Erythroblast (primary cell): ENCODE measurements at regions not wholly inside any gene's neighbourhood (a gene's known extent, or its start where the extent isn't known, plus 50 kb on each side); places are given as distances from the start of the nearest gene placed in this dataset.

Source experiments
- DNase-seq, 2 experiments: peaks; one replicate each; lab custom pipeline; 2025; lab: John Stamatoyannopoulos, UW
- GATA1 ChIP-seq: IDR thresholded peaks from 2 replicates; pipeline ENCODE4 v1.6.1; 2011; ENCODE audit warnings: low read depth, mild to moderate bottlenecking, control low read depth, low read length, moderate library complexity
- POLR2A ChIP-seq: IDR thresholded peaks from 2 replicates; pipeline ENCODE4 v1.6.1; 2011; ENCODE audit warnings: mild to moderate bottlenecking, low read length

DNA sequence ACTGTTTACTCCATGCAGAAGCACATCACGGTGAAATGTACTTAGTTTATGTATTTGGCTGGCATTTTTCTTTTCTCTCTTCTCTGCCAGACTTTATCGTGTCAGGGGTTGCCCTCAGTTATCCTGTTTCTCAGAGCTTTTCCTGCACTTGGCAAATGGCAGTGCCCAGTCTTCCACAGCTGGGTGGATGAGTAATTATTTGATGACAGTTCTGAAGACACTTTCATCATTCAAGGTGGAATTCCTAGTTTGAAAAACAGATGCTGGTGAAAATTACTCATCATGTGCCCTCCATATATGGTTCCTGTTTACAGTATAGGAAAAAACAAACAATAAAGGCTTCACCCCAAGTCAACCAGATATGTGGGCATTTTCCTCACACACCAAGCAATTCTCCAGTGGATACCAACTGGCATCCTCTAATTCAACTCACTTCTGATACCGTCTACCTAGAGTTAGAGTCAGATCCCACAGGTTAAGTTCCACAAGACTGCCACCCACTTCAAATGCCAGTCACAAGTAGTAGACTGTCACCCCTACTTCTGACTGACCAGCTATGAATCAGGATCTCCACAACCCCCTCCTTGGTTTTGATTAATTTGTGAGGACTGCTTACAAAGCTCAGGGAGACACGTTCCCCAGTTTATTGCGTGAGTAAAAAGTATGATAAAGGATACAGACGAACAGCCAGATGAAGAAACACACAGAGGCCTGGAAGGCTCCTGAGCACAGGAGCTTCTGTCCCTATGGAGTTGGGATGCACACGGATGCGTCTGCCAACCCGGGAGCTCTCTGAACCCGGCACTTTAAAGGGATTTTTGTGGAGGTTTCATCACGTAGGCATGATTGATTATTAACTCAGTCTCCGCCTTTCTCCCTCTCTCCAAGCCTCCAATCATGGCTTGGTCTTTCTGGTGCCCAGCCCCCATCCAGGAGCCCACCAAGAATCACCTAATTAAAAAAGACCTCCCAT, 72.9 kb downstream of the CLDN34 start:
- TF ChIP-seq GATA1 (no peak), POLR2A (no peak)
- peak in 1 of 2 experiments; percentile 8 for DNase-seq

DNA sequence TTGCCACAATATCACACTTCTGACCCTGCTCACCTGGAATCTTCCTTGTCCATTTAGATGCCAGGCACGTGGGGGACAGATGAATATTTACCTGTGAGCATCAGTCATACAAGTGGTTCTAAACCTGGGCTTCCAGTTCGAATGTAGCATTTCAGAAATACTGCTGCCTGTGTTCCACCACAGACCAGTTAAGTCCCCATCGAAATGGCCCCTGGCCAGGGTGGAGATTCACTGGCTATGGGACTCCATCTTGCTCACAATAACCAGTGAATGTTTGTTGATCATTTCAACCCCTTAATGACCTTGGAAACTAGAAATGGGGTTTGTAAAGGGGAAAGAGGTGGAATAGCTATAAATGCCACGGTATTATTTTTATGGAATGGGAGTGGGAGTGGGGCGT, 73.8 kb downstream of the CLDN34 start:
- DNase-seq, result no peak
- no peak for TF ChIP-seq GATA1
- TF ChIP-seq POLR2A, result no peak

DNA sequence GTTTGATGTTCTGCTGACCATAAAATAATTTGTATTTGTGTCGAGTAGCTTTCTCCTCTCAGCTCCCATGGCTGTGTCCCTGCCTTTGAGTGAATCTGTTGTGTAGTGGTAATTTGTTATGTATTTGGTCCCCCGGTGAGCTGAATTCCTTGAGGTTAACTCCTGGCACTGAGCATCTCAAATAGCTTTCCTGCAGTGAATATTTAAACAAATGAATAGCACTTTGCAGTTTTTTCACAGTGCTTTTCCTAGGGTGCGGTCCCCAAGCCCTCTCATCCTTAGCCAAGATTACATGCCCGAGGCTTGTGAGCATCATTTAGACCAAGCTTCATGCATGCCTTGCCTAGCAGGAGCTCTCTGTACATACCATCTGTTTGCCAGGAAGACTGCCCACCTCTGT, 74.2 kb downstream of the CLDN34 start:
- TF ChIP-seq POLR2A (no peak), GATA1 (no peak)
- DNase-seq, result no peak

DNA sequence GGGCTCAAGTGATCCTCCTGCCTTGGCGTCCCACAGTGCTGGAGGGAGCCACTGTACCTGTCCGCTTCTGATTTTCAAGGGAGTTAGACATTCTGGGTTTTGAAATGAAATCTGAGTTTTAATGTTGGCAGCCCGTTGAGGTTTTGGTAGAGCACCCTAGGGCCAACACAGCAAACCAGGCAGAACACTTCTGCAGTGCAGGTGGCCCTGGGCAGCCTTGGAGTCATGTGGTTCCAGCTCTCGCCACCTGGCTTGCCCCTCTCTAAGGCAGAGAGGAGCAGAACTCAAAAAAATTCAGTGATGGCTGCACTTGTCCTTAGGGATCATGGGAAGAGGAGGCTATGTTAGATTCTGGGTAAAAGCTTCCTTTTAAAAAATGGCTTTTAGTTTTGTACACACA, 74.9 kb downstream of the CLDN34 start:
- TF ChIP-seq POLR2A (no peak), GATA1 (no peak)
- DNase-seq, result no peak

DNA sequence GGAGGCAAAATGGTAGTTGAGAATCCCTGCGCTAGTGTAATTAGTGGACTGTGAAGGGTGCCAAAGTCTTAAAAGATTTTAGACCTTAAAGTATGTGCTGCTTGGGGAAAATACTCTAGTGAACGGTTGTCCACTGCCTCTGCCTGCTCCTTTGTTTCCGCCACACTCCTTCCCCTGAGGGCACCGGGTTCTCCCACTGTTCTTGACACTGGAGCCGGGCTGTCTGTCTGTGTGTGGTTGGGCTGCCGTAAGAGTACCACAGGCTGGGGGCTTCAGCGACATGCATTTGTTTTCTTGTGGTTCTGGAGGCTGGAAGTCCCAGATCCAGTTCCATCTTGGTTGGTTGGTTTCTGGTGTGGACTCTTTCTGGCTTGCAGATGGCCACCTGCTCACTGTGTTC, 76.2 kb downstream of the CLDN34 start:
- TF ChIP-seq POLR2A (no peak), GATA1 (no peak)
- DNase-seq, result no peak

DNA sequence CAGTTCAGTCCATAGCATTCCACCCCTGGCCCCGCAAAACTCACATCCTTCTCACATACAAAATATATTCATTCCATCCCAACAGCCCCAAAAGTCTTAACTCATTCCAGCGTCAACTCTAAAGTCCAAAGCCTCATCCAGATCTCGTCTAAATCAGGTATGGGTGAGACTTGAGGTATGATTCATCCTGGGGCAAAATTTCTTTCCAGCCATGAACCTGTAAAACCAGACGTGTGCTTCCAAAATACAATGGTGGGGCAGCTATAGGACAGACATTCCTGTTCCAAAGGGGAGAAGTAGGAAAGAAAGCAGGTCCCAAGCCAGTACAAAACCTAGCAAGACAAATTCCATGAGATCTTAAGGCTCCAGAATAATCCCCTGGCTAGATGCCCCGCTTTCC, 76.9 kb downstream of the CLDN34 start:
- DNase-seq, result no peak
- TF ChIP-seq POLR2A (no peak), GATA1 (no peak)

DNA sequence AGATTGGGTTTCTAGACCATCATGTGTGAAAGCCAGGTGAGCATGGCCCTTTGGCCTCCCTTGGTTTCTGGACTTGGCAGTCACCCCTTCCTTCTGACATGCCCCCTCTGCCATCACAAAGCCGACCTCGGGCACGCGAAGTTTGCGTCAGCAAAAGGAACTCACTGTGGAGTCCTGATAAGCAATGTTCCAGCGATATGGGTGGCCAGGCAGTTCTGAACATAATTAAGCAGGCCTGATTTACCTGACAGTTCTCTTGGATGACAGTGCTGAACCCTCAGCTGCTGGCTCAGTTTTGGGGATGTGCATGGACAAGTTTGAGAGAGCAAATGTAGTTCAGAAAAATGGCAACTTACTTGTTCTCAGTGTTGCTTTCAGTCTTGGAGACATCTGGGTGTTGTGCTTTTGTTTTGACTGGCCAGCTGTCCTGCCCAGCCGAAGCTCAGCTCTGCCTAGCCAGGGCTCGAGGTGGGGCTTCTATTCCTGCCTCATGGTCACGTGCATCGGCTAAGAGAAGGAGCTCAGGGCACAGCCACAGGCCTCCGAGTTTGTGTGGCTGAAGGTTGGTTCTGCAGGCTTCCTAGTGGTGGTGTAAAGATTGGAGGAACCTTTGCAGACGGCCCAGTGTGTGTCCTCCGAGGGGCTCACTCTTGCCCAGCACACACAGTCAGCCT, 78.3 kb downstream of the CLDN34 start:
- DNase-seq, result peak; percentile 85 to 89
- peak; percentile 64 for TF ChIP-seq POLR2A
- TF ChIP-seq GATA1, result no peak

DNA sequence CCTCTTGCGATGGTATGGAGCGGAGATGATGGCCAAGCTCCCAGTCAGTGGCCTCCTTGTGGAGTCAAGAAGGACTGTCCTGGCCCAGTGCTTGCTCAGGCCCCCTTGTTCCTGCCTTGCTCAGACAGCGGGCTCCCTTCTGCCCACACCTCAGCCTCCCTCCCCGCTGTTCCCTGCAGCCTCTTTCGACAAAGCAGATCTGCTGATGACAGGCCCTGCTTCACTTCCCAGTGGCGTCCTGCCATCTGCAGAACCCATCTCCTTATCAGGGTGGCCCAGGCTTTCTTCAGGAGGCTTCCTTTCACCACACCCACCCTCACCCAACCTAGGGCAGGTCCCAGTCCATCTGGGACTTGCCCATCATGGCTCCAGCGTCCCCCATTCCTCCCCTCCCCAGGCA, 80.0 kb downstream of the CLDN34 start:
- peak; percentile 91 to 96 for DNase-seq
- TF ChIP-seq GATA1, result no peak
- TF ChIP-seq POLR2A, result peak; percentile 72

DNA sequence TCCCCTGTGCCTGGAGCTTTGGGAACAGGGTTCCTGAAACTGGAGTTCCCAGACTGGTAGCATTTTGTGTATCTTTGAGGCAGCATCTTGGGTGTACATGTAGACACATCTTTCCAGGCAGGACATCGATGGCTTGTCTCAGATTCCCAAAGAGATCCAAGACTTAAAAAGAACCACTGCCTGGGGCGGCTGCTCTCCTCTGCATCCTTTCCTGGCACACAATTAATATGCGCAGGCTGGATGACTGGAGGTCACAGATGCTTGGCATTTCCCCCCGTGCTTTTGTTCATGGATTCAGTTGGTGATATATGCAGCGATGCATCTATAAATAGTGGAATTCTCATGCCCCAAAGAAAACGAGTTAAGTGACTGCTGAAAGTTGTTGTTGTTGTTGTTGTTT, 80.5 kb downstream of the CLDN34 start:
- TF ChIP-seq POLR2A (no peak), GATA1 (no peak)
- peak in 1 of 2 experiments; percentile 30 for DNase-seq

DNA sequence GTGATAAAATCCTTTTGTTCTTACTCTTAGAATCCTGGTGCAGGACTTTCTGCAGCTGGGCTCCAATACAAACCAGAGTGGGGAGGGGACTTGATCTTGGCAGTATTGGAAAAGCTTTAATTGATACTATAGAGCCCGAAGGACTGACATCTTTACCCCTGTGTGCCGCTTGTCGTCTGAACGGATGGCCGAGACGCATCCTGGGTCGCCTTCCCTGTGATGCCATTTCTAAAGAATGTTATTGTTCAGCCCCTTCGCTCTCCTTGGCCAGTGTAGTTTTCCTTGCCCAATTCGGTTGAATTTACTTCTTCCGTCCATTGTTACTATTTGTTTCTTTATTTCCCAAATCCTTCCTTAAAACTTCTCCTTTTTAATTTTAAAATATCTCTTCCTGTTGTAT, 80.9 kb downstream of the CLDN34 start:
- no peak for DNase-seq
- TF ChIP-seq POLR2A (no peak), GATA1 (no peak)

DNA sequence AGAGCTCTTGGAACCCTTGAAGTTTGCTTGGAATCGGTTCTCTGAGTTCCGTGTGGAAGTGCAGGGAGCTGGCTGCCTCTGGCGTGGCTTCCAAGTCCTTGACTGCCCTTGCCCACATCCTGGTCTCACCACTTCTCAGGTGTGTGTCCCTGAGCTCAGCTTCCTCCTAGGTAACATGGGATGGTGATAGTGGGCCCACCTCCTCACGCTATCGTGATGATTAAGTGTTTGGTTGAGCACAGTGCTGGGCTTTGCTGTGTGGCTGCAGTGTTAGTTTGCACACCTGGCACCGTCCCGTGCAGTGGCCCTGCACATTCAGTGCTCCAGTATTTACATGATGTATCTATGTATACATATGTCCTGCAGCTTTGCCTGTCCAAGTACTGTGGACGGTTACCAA, 81.5 kb downstream of the CLDN34 start:
- no peak for TF ChIP-seq POLR2A
- TF ChIP-seq GATA1, result no peak

DNA sequence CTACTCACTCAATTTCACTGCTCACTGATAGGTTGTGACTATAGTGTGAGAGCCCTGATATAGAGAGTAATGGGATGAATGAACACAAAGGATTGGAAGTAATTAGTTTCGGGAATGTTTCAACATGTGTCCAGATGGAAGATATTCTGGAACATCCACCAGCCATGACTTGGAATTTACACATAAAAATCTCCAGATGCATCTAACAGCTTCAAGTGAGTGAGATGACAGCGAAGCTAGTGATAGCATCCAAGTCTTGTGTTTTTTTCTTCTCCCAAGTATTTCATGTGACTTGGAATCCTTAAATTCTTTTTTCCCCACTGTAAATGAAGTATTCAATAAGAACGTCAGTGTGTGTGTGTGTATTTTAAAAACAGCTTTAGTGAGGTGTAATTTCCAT, 82.1 kb downstream of the CLDN34 start:
- no peak for DNase-seq
- TF ChIP-seq GATA1, result no peak
- no peak for TF ChIP-seq POLR2A

More for the DNA sequence above, 81.5 kb downstream of the CLDN34 start:
- peak; percentile 1 to 5 for DNase-seq

DNA sequence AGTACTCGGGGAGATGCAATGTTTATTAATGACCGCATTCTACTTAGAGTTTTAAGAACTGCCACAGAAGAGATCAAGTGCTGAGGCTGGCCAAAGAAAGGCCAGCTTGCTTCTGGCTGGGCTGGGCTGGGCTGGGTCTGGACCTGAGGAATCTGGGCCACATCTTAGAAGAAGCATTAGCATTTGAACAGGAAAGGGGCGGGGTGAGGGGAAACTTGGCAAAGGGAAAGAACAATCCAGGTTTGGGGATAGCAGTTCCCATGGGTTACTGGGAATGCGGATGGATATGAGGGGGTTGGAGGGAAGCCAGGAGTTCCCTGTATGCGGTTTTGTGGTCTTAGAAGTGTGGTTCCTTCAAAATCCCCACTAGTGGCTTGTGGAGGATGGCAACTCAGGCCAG, 83.3 kb downstream of the CLDN34 start:
- no peak for DNase-seq
- no peak for TF ChIP-seq GATA1
- TF ChIP-seq POLR2A, result no peak

DNA sequence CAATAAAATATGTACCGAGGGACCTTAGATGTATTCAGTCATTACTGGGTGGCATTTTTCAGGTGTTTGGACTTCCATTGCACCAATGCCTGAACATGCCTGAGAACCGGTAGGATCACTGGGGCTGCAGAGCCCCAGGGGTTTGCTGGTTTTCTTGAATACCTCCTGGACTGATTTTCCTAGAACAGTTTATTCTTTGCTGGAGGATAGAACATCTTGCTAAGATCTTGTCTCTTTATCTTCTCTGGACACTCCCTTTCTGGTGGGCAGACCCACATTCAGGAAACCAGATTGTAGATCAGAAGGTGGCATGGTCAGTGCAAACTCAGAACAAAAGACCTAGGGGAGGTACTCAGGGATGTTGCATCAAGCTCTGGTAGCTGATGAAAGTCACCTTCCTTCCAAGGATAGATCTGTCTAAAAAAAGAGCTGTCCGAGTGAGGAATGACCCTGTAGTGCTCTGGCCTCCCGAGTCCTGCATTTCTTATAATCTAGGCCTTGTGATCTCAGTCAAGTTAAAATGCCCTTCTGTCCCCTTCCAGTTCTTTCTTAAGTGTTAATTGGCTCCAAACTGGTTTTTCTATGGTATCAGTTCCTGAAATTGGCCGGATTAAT, 84.8 kb downstream of the CLDN34 start:
- TF ChIP-seq GATA1 (no peak), POLR2A (no peak)
- DNase-seq, result peak in 1 of 2 experiments; percentile 2
